Hepatocyte (in vitro differentiated cells): ENCODE measurements at regions not wholly inside any gene's neighbourhood (a gene's known extent, or its start where the extent isn't known, plus 50 kb on each side); places are given as distances from the start of the nearest gene placed in this dataset.

Source experiments
- EZH2 ChIP-seq: fragments of 200-600 bp; sonication (generic); IDR thresholded peaks from 2 replicates; pipeline ENCODE4 v1.6.1; 2016; ENCODE audit warnings: antibody characterized with exemption, mild to moderate bottlenecking, borderline replicate concordance
- TF ChIP-seq, protein P1 (sequence below): fragments of 200-600 bp; sonication (generic); IDR thresholded peaks from 2 replicates; pipeline ENCODE4 v1.5.1; 2016; ENCODE audit warnings: antibody characterized with exemption, mild to moderate bottlenecking; ENCODE audit not compliant: poor library complexity

DNA sequence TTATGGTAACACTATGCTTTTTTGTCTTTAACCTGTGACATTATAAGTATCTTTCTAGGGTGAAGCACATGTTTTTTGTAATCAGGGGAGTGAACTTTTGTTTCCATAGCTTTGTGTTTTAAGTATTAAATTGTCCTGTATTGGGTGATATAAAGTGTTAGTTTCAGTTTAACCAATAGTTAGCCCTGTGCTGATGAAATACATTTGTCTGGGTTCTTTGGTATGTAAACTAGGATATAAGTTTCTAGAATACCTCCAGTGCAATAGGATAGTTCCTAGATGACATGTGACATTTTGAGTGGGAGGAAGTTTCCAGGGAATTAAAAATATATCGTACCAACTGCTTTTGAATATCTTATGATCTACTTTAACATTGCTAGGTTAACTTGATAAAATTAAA is 611.0 kb upstream of the MARCKS start:
- TF ChIP-seq, protein P1, sequence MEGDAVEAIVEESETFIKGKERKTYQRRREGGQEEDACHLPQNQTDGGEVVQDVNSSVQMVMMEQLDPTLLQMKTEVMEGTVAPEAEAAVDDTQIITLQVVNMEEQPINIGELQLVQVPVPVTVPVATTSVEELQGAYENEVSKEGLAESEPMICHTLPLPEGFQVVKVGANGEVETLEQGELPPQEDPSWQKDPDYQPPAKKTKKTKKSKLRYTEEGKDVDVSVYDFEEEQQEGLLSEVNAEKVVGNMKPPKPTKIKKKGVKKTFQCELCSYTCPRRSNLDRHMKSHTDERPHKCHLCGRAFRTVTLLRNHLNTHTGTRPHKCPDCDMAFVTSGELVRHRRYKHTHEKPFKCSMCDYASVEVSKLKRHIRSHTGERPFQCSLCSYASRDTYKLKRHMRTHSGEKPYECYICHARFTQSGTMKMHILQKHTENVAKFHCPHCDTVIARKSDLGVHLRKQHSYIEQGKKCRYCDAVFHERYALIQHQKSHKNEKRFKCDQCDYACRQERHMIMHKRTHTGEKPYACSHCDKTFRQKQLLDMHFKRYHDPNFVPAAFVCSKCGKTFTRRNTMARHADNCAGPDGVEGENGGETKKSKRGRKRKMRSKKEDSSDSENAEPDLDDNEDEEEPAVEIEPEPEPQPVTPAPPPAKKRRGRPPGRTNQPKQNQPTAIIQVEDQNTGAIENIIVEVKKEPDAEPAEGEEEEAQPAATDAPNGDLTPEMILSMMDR: no peak
- no peak for TF ChIP-seq EZH2
